Ascending aorta (tissue), 2 donors: ENCODE measurements at regions not wholly inside any gene's neighbourhood (a gene's known extent, or its start where the extent isn't known, plus 50 kb on each side); places are given as distances from the start of the nearest gene placed in this dataset.
"Not testable (repeated sequence)": the region's sequence is repeated elsewhere in the genome, so short reads cannot be mapped to it uniquely, and the experiment has no call there.

Experiments used
- DNase-seq, 2 donors: peaks; one replicate each; pipeline ENCODE4 v3.0.0-alpha.2; 2019; ENCODE audit warnings: low spot score in 2 of 2
- H3K27ac ChIP-seq, 2 donors: fragments of 200-600 bp; sonication (generic); one replicate each; pipeline ENCODE4 v1.5.1; 2016 to 2017; ENCODE audit warnings: mild to moderate bottlenecking in 1 of 2
- H3K27me3 ChIP-seq: fragments of 200-600 bp; sonication (generic); one replicate; pipeline ENCODE4 v1.5.1; 2017
- H3K36me3 ChIP-seq, 2 donors: fragments of 200-600 bp; sonication (generic); one replicate each; pipeline ENCODE4 v1.5.1; 2016
- H3K4me1 ChIP-seq, 2 donors: fragments of 200-600 bp; sonication (generic); one replicate each; pipeline ENCODE4 v1.5.1; 2016 to 2017; ENCODE audit warnings: mild to moderate bottlenecking in 1 of 2
- H3K4me3 ChIP-seq, 2 donors: fragments of 200-600 bp; sonication (generic); one replicate each; pipeline ENCODE4 v1.5.1; 2016 to 2017; ENCODE audit warnings: mild to moderate bottlenecking in 1 of 2
- H3K9me3 ChIP-seq, 2 donors: fragments of 200-600 bp; sonication (generic); one replicate each; pipeline ENCODE4 v1.5.1; 2016
- CTCF ChIP-seq, 3 experiments: fragments of 200-600 bp in 2 of 3; fragments of 450-650 bp in 1 of 3; sonication (generic) in 2 of 3; IDR thresholded peaks; one replicate each; pipeline ENCODE4 v1.5.1; 2016 to 2019; ENCODE audit warnings: antibody characterized with exemption in 3 of 3, mild to moderate bottlenecking in 1 of 3, moderate library complexity in 1 of 3
- intact Hi-C: fragments of 100-400 bp; cut with DNase I; formaldehyde crosslinking; loops from one replicate; pipeline ENCODE4 v1.15.1; 2023

- Histone ChIP-seq H3K27ac (peak overlapping the region; percentile 47 to 69), H3K9me3 (no peaks in the 10 kb centered on the region), H3K4me3 (no peak overlapping the region), H3K27me3 (no peaks in the 10 kb centered on the region), H3K4me1 (peaks cover 3 to 20% of the 10 kb centered on the region in 2 donors), H3K36me3 (no peaks in the 10 kb centered on the region)
- DNase-seq = no peak
- TF ChIP-seq CTCF (IDR thresholded peaks at IDR 0.05) = no peak
- intact Hi-C loops = no loop called here
These were observed 78.0 kb upstream of the ATP5PO start for GRCh38 chr21:33993286-33994231.

GRCh38 chr21:33992412-33992811, 76.8 kb upstream of the ATP5PO start:
- not testable (repeated sequence) for DNase-seq

GRCh38 chr21:33991133-33991532, 75.5 kb upstream of the ATP5PO start:
- Histone ChIP-seq H3K27me3 (no peaks in the 10 kb centered on the region), H3K4me3 (no peak overlapping the region), H3K9me3 (no peaks in the 10 kb centered on the region), H3K4me1 (peaks cover 3 to 8% of the 10 kb centered on the region in 2 donors), H3K36me3 (no peaks in the 10 kb centered on the region), H3K27ac (no peak overlapping the region)
- intact Hi-C loops = no loop called here
- no peak for DNase-seq
- TF ChIP-seq CTCF (IDR thresholded peaks at IDR 0.05) = no peak

More at GRCh38 chr21:33992412-33992811, 76.8 kb upstream of the ATP5PO start:
- H3K27ac ChIP-seq, H3K9me3 ChIP-seq, intact Hi-C loops, H3K4me3 ChIP-seq, H3K27me3 ChIP-seq, H3K36me3 ChIP-seq: not testable (repeated sequence)
- H3K4me1 ChIP-seq = peaks cover 3 to 14% of the 10 kb centered on the region in 2 donors

GRCh38 chr21:33989440-33989839, 73.8 kb upstream of the ATP5PO start:
- Histone ChIP-seq H3K27me3 (no peaks in the 10 kb centered on the region), H3K4me3 (no peak overlapping the region), H3K9me3 (no peaks in the 10 kb centered on the region), H3K4me1 (peaks cover 3 to 8% of the 10 kb centered on the region in 2 donors), H3K36me3 (no peaks in the 10 kb centered on the region), H3K27ac (no peak overlapping the region)
- intact Hi-C loops = no loop called here
- no peak for DNase-seq
- no peak for TF ChIP-seq CTCF (IDR thresholded peaks at IDR 0.05)

- Histone ChIP-seq H3K4me3 (no peak overlapping the region), H3K27ac (no peak overlapping the region), H3K4me1 (peaks cover 0 to 4% of the 10 kb centered on the region in 2 donors), H3K36me3 (no peaks in the 10 kb centered on the region), H3K9me3 (no peaks in the 10 kb centered on the region), H3K27me3 (no peaks in the 10 kb centered on the region)
- DNase-seq = no peak
- TF ChIP-seq CTCF (IDR thresholded peaks at IDR 0.05) = no peak
- intact Hi-C loops = no loop called here
These were observed 72.8 kb upstream of the ATP5PO start for GRCh38 chr21:33988237-33989017.

- no peak overlapping the region for H3K4me3 ChIP-seq
- no peaks in the 10 kb centered on the region for H3K36me3 ChIP-seq
- DNase-seq = no peak
- no peaks in the 10 kb centered on the region for H3K27me3 ChIP-seq
- TF ChIP-seq CTCF (IDR thresholded peaks at IDR 0.05) = no peak
- intact Hi-C loops = no loop called here
- H3K9me3 ChIP-seq = no peaks in the 10 kb centered on the region
- no peak overlapping the region for H3K27ac ChIP-seq
- no peaks in the 10 kb centered on the region for H3K4me1 ChIP-seq
These were observed 71.9 kb upstream of the ATP5PO start for GRCh38 chr21:33987461-33987860.
